ENCODE measurements at regions not wholly inside any gene's neighbourhood (a gene's known extent, or its start where the extent isn't known, plus 50 kb on each side); places are given as distances from the start of the nearest gene placed in this dataset.

- peaks cover 0 to 16% (median 0%) of the 10 kb centered on the region in 11 donors for H3K9me3 ChIP-seq
- peak in 1 of 2 donors; percentile 26 for DNase-seq
- WGBS, 2 donors = 57 to 66% methylated on average over 1 of the region's 1 CpG
- H3K27me3 ChIP-seq = peaks cover 0 to 6% (median 0%) of the 10 kb centered on the region in 7 donors
- no peak overlapping the region for H3K4me3 ChIP-seq
- intact Hi-C loops (cut with DNase I) = no loop called here
- ATAC-seq = peak in 7 of 8 donors; percentile 40 to 83 (median 72)
- no peaks in the 10 kb centered on the region for H3K4me1 ChIP-seq
- H3K27ac ChIP-seq = peak overlapping the region in 2 of 10 donors; percentile 37 to 48
- TF ChIP-seq, protein P1, sequence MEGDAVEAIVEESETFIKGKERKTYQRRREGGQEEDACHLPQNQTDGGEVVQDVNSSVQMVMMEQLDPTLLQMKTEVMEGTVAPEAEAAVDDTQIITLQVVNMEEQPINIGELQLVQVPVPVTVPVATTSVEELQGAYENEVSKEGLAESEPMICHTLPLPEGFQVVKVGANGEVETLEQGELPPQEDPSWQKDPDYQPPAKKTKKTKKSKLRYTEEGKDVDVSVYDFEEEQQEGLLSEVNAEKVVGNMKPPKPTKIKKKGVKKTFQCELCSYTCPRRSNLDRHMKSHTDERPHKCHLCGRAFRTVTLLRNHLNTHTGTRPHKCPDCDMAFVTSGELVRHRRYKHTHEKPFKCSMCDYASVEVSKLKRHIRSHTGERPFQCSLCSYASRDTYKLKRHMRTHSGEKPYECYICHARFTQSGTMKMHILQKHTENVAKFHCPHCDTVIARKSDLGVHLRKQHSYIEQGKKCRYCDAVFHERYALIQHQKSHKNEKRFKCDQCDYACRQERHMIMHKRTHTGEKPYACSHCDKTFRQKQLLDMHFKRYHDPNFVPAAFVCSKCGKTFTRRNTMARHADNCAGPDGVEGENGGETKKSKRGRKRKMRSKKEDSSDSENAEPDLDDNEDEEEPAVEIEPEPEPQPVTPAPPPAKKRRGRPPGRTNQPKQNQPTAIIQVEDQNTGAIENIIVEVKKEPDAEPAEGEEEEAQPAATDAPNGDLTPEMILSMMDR (IDR thresholded peaks at IDR 0.05) = no peak
- no peaks in the 10 kb centered on the region for H3K36me3 ChIP-seq
These were observed 155.1 kb downstream of the LSM5 start for GRCh38 chr7:32335107-32335506.

DNA sequence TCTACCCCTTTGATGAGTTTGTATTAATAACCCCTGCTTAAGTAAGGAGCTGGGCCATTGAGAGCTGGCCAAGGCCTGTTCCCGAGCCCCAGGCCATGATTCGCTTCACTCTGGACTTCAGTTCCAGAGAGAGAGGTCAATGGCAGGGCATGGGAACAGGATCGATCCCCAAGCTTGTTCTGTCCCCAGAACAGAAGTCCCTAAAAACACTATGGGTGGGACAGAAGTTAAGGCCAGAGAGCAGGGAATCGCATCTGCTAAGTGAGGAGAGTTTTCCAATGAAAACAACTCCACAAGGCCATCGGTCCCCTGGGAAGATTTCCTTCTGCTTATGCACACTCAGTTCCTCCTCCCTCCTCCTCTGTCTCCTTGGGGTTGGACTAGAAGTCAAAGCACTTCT is 159.6 kb downstream of the LSM5 start:
- Histone ChIP-seq H3K4me3 (no peak overlapping the region), H3K27ac (peak overlapping the region in 2 of 10 donors; percentile 23 to 30), H3K4me1 (no peaks in the 10 kb centered on the region), H3K9me3 (peaks cover 0 to 16% (median 0%) of the 10 kb centered on the region in 11 donors), H3K36me3 (no peaks in the 10 kb centered on the region), H3K27me3 (peaks cover 0 to 11% (median 0%) of the 10 kb centered on the region in 7 donors)
- DNase-seq = peak; percentile 39 to 72
- 65 to 72% methylated on average over 5 of the region's 5 CpGs for WGBS, 2 donors
- ATAC-seq = peak; percentile 53 to 87 (median 79)
- intact Hi-C loops (cut with DNase I) = loop anchor here in 1 of 10 donors (1.0 kb wide), 1 partner anchor 31 kb away; no protein-coding TSS in a partner anchor
- TF ChIP-seq, protein P1 (IDR thresholded peaks at IDR 0.05) = no peak

DNA sequence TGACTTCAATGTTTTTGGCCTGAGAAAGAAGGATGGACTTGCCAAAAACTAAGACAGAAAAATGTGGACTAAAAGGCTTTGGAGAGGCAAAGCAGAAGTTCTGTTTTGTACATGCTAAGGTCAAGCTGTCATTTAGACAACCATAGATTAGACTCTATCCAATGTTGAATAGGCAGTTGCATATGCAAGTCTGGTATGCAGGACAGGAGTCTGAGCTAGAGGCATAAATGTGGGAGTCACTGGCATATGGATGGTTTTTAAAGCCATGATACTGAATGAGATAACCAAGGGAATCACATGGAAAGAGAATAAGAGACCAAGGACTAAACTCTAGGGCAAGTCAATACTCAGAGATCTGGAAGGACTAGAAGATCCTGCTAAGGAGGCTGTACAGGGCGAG is 164.1 kb downstream of the LSM5 start:
- Histone ChIP-seq H3K27ac (no peak overlapping the region), H3K4me3 (no peak overlapping the region), H3K9me3 (no peaks in the 10 kb centered on the region), H3K4me1 (no peaks in the 10 kb centered on the region), H3K36me3 (no peaks in the 10 kb centered on the region), H3K27me3 (peaks cover 0 to 19% (median 4%) of the 10 kb centered on the region in 7 donors)
- 32 to 54% methylated on average over 1 of the region's 1 CpG for WGBS, 2 donors
- intact Hi-C loops (cut with DNase I) = no loop called here
- TF ChIP-seq, protein P1 (IDR thresholded peaks at IDR 0.05) = no peak
- no peak for ATAC-seq
- DNase-seq = no peak

GRCh38 chr7:32323712-32324111 is 166.5 kb downstream of the LSM5 start:
- Histone ChIP-seq H3K9me3 (no peaks in the 10 kb centered on the region), H3K27me3 (peaks cover 0 to 35% (median 9%) of the 10 kb centered on the region in 7 donors), H3K4me1 (peaks cover 0 to 4% (median 0%) of the 10 kb centered on the region in 9 donors), H3K4me3 (no peak overlapping the region), H3K36me3 (no peaks in the 10 kb centered on the region), H3K27ac (no peak overlapping the region)
- WGBS, 2 donors = 79 to 89% methylated on average over 3 of the region's 3 CpGs
- TF ChIP-seq, protein P1 (IDR thresholded peaks at IDR 0.05) = no peak
- DNase-seq (no peak), ATAC-seq (no peak)
- intact Hi-C loops (cut with DNase I) = no loop called here
